Hindlimb muscle (tissue), 1 donor: ENCODE measurements at regions not wholly inside any gene's neighbourhood (a gene's known extent, or its start where the extent isn't known, plus 50 kb on each side); places are given as distances from the start of the nearest gene placed in this dataset.

Experiments
- DNase-seq: peaks from one replicate; pipeline ENCODE4 v3.0.0-alpha.2; 2013

DNA sequence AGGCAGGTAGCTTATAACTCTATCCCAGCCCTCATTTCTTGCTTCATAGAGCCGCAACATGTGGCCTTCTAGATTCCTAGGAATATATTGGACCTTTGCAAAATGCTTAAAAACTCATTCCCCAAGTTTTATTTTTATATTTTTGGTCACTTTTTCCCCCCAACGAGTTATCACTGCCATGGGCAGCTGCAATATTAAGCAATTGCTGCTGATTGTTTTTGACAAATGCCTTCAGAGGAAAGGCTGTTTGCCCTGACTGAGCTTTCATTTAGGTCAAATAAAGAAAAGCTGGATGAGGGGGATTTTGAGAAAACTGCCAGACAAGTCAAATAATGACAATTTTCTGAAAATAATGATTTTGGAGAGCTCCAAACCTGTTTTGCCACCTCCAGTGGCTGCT, 976.9 kb upstream of the MBL2 start:
- no peak for DNase-seq

DNA sequence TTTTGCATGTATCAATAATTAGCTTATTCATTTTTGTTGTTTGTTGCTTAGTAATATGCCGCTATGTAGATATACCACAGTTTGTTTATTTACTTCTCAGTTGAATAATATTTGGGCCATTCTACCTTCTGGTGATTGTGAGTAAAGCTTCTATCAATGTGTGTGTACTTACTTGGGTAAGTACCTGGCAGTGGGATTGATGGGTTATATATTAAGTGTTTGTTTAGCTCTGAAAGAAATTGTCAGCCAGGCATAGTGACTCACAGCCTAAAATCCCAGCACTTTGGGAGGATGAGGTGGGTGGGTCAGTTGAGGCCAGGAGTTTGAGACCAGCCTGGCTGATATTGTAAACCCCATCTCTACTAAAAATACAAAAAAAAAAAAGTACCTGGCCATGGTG, 975.7 kb upstream of the MBL2 start:
- DNase-seq: no peak

GRCh38 chr10:53744746-53745145, 972.2 kb upstream of the MBL2 start:
- DNase-seq: no peak

DNA sequence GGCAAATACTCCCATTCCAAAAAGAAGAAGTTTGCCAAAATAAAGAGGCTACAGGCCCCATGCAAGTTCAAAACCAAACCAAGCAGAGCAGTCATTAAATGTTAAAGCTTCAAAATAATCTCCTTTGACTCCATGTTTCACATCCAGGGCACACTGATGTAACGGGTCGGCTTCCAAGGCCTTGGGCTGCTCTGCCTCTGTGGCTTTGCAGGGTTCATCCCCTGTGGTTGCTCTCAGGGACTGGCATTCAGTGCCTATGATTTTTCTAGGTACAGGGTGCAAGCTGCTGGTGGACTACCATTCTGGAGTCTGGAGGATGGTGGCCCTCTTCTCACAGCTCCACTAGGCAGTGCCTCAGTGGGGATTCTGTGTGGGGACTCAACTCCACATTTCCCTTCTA, 971.6 kb upstream of the MBL2 start:
- DNase-seq: no peak

DNA sequence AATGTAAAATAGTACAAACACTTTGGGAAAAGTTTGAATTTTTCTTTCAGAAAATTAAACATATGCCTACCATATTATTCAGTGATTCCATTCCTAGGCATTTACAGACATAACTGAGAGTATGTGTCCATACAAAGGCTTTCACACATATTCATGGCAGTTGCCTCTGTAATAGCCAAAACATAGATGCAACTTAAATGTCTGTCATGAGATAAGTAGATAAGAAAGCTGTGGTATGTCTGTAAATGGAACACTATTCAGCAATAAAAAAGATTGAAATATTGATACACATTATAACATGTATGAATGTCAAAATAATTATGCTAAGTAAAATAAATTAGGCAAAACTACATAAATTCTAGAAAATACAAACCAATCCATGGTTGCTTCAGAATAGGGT, 964.5 kb upstream of the MBL2 start:
- DNase-seq: no peak

DNA sequence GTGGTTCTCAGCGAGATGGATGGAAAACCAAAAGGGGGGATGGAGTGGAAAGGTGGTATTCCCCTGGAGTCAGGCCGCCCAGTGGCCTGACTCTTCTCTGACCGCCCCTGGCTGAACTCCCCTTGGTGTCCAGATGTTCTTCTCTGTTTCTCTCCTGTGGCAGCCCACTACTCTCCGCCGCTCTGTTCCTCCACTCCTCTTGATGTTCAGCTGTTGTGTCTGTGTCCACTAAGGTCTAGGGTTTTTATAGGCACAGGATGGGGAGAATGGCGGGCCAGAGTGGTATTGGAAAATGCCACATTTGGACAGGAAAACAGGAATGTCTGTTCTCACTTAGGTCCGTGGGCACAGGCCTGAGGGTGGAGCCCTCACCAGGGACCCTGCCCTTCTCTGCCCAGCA, 954.3 kb upstream of the MBL2 start:
- peak; percentile 0 for DNase-seq

- no peak for DNase-seq
These were observed 952.0 kb upstream of the MBL2 start for GRCh38 chr10:53724581-53724980.

DNA sequence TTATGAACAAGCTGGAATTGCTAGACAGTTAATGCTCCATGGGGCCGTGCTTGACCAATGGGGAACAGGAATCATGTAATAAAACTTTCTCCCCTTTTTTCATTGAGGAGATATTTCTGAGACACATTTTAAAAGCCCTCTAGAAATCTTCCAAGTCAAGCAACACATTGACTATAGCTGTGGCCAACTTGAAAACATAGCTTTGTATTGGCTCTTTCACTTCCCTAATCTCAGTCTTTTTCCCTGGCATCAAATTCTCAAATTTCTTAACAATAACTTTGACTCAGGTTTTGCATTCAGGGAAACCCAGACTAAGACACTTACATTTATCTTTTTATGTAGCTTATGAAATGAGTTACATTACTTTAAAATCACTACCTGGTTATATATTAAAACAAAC, 947.1 kb upstream of the MBL2 start:
- no peak for DNase-seq

- DNase-seq: no peak
These were observed 943.6 kb upstream of the MBL2 start for GRCh38 chr10:53716156-53716555.

- no peak for DNase-seq
These were observed 940.8 kb upstream of the MBL2 start for GRCh38 chr10:53713431-53713830.

- DNase-seq: no peak
These were observed 929.9 kb upstream of the MBL2 start for GRCh38 chr10:53702489-53702888.

- no peak for DNase-seq
These were observed 928.6 kb upstream of the MBL2 start for GRCh38 chr10:53701213-53701612.

DNA sequence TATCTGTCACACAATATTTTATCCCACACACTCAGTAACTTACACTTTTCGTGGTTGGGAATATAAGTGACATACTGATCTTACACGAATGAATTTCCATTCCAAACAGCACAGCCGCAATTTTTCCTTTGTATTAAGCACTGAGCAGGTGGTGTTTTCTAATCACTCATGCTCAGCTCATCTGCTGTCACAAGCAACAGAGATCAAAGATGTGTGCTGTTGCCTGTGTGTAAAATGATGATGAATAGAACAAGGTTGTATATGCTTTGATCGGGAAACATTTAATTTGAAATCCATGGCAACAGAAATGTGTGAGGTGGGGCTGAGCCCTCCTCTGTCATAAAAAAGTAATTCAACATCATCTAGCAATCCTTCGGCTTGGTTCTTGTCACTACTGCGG, 927.7 kb upstream of the MBL2 start:
- no peak for DNase-seq

DNA sequence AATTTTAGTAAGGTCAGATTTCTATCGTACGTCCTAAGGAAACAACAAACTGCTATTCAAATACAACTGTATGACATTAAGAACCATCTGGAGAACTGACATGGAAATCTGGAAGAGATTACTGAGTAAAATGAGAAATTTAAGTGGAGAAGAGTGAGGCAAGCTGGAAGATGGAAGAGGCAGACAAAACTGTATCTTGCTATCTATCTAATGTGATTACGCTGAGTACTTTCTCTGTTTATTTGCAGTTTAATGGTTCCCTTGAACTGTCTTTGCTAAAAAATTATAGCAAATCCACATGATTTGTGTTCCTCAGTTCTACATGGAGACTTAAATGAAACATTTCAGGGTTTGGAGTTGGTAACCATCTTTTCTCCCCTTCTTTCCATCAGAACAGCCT, 927.1 kb upstream of the MBL2 start:
- DNase-seq: no peak

DNA sequence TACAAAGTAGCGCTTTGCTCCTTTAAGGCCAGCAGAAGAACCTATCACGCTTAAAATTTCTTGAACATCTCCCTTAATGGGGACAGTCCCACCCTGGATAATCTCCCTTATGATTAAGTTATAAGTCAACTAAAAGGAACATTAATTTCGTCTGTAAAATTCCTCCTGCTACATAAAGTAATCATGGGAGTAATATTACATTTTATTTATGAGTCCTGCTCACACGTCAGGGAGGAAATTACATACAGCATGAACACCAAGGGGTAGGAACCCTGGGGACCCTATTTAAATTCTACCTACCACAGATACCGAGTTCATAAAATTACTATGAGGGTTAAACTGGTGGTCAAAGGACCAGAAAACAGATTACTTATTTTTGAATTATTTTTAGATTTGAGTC, 926.6 kb upstream of the MBL2 start:
- no peak for DNase-seq

- no peak for DNase-seq
These were observed 924.5 kb upstream of the MBL2 start for GRCh38 chr10:53697038-53697437.

DNA sequence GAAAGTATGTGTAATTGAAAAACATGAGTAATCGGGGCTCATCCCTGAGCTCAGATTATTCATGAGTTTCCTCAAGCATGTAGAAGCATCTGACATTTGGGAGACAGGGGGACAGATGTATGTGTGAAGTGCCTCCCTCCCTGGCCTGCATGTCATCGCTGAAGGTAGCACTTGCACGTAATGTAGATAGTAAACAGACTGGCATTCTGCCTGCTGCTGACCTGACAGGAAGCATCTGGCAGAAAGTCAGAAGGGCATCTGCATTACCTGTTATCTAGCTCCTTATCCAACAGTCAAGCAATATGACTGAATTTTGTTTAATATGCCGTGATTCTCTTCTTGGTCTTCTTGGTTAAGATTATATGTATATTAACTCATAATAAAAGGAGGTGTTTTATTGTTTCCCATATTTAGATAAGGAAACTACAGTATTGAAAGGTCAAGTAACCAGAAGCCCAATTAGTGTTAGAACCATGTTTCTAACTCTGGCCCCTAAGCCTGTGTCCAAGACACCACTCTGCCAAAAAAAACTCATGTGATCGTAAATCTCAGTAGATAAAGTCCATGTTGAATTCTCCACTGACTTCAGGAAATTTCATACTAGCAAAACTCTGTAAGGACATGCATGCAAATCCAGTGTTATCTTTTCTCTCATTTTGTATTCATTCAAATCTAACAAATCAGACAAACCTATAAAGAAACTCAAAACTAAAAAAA, 918.1 kb upstream of the MBL2 start:
- no peak for DNase-seq

GRCh38 chr10:53687800-53688199, 915.2 kb upstream of the MBL2 start:
- DNase-seq: no peak

DNA sequence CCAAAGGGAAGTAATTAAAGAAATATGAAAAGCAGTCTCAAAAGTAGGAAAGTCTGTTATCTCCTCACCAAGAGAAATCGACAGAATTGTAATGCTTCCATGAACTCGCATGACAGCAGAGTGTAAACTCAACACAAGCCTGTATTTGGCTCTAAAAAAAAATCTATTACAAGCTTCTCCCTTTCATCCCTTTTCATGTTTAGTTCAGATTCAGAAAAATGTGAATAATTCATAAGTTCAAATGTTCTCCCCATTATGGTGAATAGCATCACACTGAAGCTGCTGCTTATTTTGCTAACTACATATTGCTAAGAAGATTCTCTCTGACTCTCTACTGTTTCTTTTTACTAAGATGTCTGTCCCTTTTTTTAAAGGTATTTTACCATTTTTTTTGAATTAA, 910.3 kb upstream of the MBL2 start:
- DNase-seq: no peak

DNA sequence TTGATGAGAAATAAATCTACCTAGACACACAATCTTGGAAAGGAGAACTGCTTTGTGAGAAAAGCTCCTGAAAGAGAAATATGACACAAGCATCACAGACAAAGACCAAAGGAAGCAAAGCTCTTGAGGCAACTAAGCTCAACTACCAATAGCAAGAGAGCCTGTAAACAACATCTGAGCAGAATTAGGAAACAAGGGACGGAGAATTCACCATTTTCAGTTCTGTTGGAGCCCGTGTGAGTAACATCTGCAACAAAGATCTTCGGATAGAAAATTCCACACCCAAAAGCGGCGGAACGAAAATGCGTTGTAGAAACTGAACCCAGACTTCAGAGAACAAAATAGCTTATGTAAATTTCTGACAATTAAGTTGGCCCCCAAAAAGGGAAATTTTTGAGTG, 909.9 kb upstream of the MBL2 start:
- DNase-seq: no peak

GRCh38 chr10:53679666-53680065, 907.1 kb upstream of the MBL2 start:
- DNase-seq: no peak

- DNase-seq: no peak
These were observed 902.6 kb upstream of the MBL2 start for GRCh38 chr10:53675177-53675576.

DNA sequence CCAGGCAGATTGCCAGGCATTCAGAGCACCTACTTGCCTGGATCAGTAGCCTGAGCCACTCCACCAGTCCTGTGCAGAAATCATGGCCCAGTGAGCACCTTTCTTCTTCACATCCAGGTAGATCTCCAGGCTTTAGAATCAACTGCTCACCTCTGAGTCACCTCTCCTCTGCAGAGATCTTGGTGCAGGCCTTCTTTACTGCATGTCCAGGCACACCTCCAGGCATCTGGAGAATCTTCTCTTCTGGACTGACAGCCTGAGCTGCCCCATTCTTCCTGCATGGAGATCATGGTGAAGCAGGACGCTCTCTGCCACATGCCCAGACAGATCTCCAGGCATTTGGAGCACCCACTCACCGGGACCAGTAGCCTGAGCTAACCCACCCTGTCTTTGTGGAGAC, 894.5 kb upstream of the MBL2 start:
- DNase-seq: no peak

DNA sequence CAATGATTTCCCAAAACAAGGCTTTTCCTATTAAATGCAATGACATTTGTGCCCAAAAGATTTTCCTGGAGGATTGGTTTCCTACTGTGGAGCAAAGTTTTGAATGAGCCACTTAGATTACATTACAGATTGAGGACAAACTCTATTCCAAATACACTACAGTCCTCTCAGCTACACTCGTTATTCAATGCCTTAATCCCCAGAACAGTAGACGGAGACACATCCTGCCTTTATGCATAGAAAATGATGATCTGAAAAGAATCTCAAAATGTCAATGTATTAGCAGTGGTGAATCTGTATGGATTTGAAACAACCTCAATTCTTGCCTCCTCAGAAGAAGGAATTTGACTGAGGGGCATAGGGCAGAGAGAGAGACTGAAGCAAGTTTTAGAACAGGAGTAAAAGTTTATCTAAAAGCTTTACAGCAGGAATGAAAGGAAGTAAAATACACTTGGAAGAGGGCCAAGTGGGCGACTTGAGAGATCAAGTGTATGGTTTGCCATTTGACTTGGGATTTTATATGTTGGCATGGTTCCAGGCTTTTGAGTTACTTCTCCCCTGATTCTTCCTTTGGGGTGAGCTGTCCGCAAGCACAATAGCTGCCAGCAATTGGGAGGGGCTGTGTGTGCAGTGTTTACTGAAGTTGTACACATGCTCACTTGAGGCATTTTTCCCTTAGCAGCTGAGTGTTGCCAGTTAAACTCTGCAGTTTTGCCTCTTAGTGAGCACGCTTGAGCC, 891.9 kb upstream of the MBL2 start:
- peak; percentile 15 for DNase-seq

GRCh38 chr10:53650794-53651193, 878.2 kb upstream of the MBL2 start:
- DNase-seq: no peak
